ENCODE measurements at regions not wholly inside any gene's neighbourhood (a gene's known extent, or its start where the extent isn't known, plus 50 kb on each side); places are given as distances from the start of the nearest gene placed in this dataset.

- ATAC-seq, result peak; percentile 76
- TF ChIP-seq ZC3H10 (CRISPR knock-in tag; IDR thresholded peaks at IDR 0.05), result no peak
- no peak for TF ChIP-seq TCF4 (CRISPR knock-in tag; IDR thresholded peaks at IDR 0.05; ENCODE audit: borderline replicate concordance)
- no peak for TF ChIP-seq OSR1 (CRISPR knock-in tag; IDR thresholded peaks at IDR 0.05)
- TF ChIP-seq, protein P1, sequence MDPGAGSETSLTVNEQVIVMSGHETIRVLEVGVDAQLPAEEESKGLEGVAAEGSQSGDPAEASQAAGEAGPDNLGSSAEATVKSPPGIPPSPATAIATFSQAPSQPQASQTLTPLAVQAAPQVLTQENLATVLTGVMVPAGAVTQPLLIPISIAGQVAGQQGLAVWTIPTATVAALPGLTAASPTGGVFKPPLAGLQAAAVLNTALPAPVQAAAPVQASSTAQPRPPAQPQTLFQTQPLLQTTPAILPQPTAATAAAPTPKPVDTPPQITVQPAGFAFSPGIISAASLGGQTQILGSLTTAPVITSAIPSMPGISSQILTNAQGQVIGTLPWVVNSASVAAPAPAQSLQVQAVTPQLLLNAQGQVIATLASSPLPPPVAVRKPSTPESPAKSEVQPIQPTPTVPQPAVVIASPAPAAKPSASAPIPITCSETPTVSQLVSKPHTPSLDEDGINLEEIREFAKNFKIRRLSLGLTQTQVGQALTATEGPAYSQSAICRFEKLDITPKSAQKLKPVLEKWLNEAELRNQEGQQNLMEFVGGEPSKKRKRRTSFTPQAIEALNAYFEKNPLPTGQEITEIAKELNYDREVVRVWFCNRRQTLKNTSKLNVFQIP (CRISPR knock-in tag; IDR thresholded peaks at IDR 0.05; ENCODE audit: borderline replicate concordance, low read depth), result no peak
- TF ChIP-seq ZFP3 (CRISPR knock-in tag; IDR thresholded peaks at IDR 0.05), result no peak
- no peak for TF ChIP-seq ZNF70 (CRISPR knock-in tag; IDR thresholded peaks at IDR 0.05)
Measured at GRCh38 chr3:102224171-102224570, 210.6 kb upstream of the ZPLD1 start.

DNA sequence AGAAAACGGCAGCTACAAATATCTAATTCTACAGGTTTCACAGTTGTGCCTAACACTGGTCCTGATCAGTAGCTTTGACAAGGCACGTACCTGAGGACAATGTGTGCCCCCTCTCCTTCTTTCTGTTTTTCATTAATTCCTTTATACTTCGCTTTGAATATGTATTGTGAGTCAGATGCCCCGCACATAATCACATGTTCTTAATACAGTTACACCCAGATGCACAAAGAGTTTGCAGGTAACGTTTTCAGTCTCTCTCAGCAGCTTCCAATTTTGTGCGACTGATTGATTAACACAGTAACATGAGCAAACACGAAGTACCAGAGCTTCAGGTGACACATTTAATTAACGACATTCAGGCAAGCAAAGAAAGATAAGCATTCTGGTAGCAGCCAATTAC lies 209.8 kb upstream of the ZPLD1 start:
- TF ChIP-seq, protein P2, sequence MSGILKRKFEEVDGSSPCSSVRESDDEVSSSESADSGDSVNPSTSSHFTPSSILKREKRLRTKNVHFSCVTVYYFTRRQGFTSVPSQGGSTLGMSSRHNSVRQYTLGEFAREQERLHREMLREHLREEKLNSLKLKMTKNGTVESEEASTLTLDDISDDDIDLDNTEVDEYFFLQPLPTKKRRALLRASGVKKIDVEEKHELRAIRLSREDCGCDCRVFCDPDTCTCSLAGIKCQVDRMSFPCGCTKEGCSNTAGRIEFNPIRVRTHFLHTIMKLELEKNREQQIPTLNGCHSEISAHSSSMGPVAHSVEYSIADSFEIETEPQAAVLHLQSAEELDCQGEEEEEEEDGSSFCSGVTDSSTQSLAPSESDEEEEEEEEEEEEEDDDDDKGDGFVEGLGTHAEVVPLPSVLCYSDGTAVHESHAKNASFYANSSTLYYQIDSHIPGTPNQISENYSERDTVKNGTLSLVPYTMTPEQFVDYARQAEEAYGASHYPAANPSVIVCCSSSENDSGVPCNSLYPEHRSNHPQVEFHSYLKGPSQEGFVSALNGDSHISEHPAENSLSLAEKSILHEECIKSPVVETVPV (CRISPR knock-in tag; IDR thresholded peaks at IDR 0.05), result no peak
- TF ChIP-seq ZFP30 (CRISPR knock-in tag; IDR thresholded peaks at IDR 0.05) (no peak), TCF4 (CRISPR knock-in tag; IDR thresholded peaks at IDR 0.05; ENCODE audit: borderline replicate concordance) (no peak), ZC3H10 (CRISPR knock-in tag; IDR thresholded peaks at IDR 0.05) (no peak)
- TF ChIP-seq, protein P1 (CRISPR knock-in tag; IDR thresholded peaks at IDR 0.05; ENCODE audit: borderline replicate concordance, low read depth), result no peak
- ATAC-seq, result no peak

- peak; percentile 90 for ATAC-seq
- TF ChIP-seq, protein P2 (CRISPR knock-in tag; IDR thresholded peaks at IDR 0.05), result no peak
- TF ChIP-seq, protein P3, sequence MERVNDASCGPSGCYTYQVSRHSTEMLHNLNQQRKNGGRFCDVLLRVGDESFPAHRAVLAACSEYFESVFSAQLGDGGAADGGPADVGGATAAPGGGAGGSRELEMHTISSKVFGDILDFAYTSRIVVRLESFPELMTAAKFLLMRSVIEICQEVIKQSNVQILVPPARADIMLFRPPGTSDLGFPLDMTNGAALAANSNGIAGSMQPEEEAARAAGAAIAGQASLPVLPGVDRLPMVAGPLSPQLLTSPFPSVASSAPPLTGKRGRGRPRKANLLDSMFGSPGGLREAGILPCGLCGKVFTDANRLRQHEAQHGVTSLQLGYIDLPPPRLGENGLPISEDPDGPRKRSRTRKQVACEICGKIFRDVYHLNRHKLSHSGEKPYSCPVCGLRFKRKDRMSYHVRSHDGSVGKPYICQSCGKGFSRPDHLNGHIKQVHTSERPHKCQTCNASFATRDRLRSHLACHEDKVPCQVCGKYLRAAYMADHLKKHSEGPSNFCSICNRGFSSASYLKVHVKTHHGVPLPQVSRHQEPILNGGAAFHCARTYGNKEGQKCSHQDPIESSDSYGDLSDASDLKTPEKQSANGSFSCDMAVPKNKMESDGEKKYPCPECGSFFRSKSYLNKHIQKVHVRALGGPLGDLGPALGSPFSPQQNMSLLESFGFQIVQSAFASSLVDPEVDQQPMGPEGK (CRISPR knock-in tag; IDR thresholded peaks at IDR 0.05; ENCODE audit: borderline replicate concordance), result no peak
- TF ChIP-seq ZNF8 (CRISPR knock-in tag; IDR thresholded peaks at IDR 0.05), result no peak
- no peak for TF ChIP-seq ARNTL (CRISPR knock-in tag; IDR thresholded peaks at IDR 0.05; ENCODE audit: borderline replicate concordance, low read depth)
- TF ChIP-seq ESRRG (CRISPR knock-in tag; IDR thresholded peaks at IDR 0.05), result no peak
- no peak for TF ChIP-seq SNAI2 (CRISPR knock-in tag; IDR thresholded peaks at IDR 0.05)
- TF ChIP-seq GLIS3 (CRISPR knock-in tag; IDR thresholded peaks at IDR 0.05), result no peak
- no peak for TF ChIP-seq CREB5 (CRISPR knock-in tag; IDR thresholded peaks at IDR 0.05; ENCODE audit: low read depth)
- no peak for TF ChIP-seq PPARA (CRISPR knock-in tag; IDR thresholded peaks at IDR 0.05; ENCODE audit: borderline replicate concordance)
- no peak for TF ChIP-seq CSDC2 (CRISPR knock-in tag; IDR thresholded peaks at IDR 0.05)
- TF ChIP-seq ZNF565 (CRISPR knock-in tag; conservative IDR thresholded peaks at IDR 0.05; ENCODE audit: low read depth), result no peak
- TF ChIP-seq RARB (CRISPR knock-in tag; IDR thresholded peaks at IDR 0.05), result no peak
- no peak for TF ChIP-seq ZC3H10 (CRISPR knock-in tag; IDR thresholded peaks at IDR 0.05)
- no peak for TF ChIP-seq ZNF70 (CRISPR knock-in tag; IDR thresholded peaks at IDR 0.05)
- no peak for TF ChIP-seq TCF4 (CRISPR knock-in tag; IDR thresholded peaks at IDR 0.05; ENCODE audit: borderline replicate concordance)
Measured at GRCh38 chr3:102225407-102226132, 209.2 kb upstream of the ZPLD1 start.
